Activated naive CD8-positive, alpha-beta T cell treated with anti-CD3 and anti-CD28 coated beads, Interleukin-2, amount 10 ng/mL, durations not matched to agents 7 days and 5 days (primary cell): ENCODE measurements at regions not wholly inside any gene's neighbourhood (a gene's known extent, or its start where the extent isn't known, plus 50 kb on each side); places are given as distances from the start of the nearest gene placed in this dataset.

Experiments used
- ATAC-seq: fragments of 150-1000 bp; cut with Tn5 transposase; one replicate; pipeline ENCODE4 v1.10.0; 2021; ENCODE audit warnings: low read depth, moderate library complexity
- POLR2A ChIA-PET: fragments of 350-600 bp; sonication (Branson Sonifier 250); formaldehyde crosslinking; loops from one replicate; lab custom pipeline; 2021; ENCODE audit warnings: antibody characterized with exemption; lab: Charles Lee
- DNase-seq: peaks from one replicate; pipeline ENCODE4 v3.0.0; 2021
- H3K27ac Mint-ChIP-seq: one replicate; pipeline ENCODE4 v1.8.0; 2022; ENCODE audit warnings: mild to moderate bottlenecking, mixed read lengths
- H3K27me3 Mint-ChIP-seq: one replicate; pipeline ENCODE4 v1.8.0; 2022; ENCODE audit warnings: mild to moderate bottlenecking, moderate library complexity, mixed read lengths
- H3K36me3 Mint-ChIP-seq: one replicate; pipeline ENCODE4 v1.8.0; 2021; ENCODE audit warnings: mild to moderate bottlenecking, mixed read lengths
- H3K4me1 Mint-ChIP-seq: one replicate; pipeline ENCODE4 v1.8.0; 2021; ENCODE audit warnings: mixed read lengths
- H3K4me3 Mint-ChIP-seq: one replicate; pipeline ENCODE4 v1.8.0; 2022; ENCODE audit warnings: mild to moderate bottlenecking, moderate library complexity, mixed read lengths
- H3K9me3 Mint-ChIP-seq: one replicate; pipeline ENCODE4 v1.8.0; 2021; ENCODE audit warnings: mixed read lengths

- POLR2A ChIA-PET = no interaction called here
- Mint-ChIP-seq H3K9me3 (peaks cover 4% of the 10 kb centered on the region), H3K27ac (no peak overlapping the region), H3K4me3 (no peak overlapping the region), H3K27me3 (no peaks in the 10 kb centered on the region), H3K36me3 (no peaks in the 10 kb centered on the region), H3K4me1 (no peaks in the 10 kb centered on the region)
- no peak for DNase-seq
- ATAC-seq = no peak
Observed at GRCh38 chr6:164836486-164836885, 472.9 kb downstream of the C6orf118 start.

- H3K9me3 Mint-ChIP-seq = peaks cover 4% of the 10 kb centered on the region
- ATAC-seq (no peak), DNase-seq (no peak)
- no peaks in the 10 kb centered on the region for H3K36me3 Mint-ChIP-seq
- H3K27me3 Mint-ChIP-seq = no peaks in the 10 kb centered on the region
- no peaks in the 10 kb centered on the region for H3K4me1 Mint-ChIP-seq
- H3K4me3 Mint-ChIP-seq = no peak overlapping the region
- POLR2A ChIA-PET = no interaction called here
- H3K27ac Mint-ChIP-seq = no peak overlapping the region
Observed at GRCh38 chr6:164832410-164832809, 477.0 kb downstream of the C6orf118 start.

- no peaks in the 10 kb centered on the region for H3K36me3 Mint-ChIP-seq
- H3K27me3 Mint-ChIP-seq = no peaks in the 10 kb centered on the region
- ATAC-seq (no peak), DNase-seq (no peak)
- H3K27ac Mint-ChIP-seq = no peak overlapping the region
- no peak overlapping the region for H3K4me3 Mint-ChIP-seq
- peaks cover 7% of the 10 kb centered on the region for H3K9me3 Mint-ChIP-seq
- POLR2A ChIA-PET = no interaction called here
- H3K4me1 Mint-ChIP-seq = no peaks in the 10 kb centered on the region
Observed at GRCh38 chr6:164827537-164827936, 481.9 kb downstream of the C6orf118 start.

- Mint-ChIP-seq H3K27me3 (no peaks in the 10 kb centered on the region), H3K9me3 (peaks cover 10% of the 10 kb centered on the region), H3K4me1 (no peaks in the 10 kb centered on the region), H3K36me3 (no peaks in the 10 kb centered on the region), H3K4me3 (no peak overlapping the region), H3K27ac (no peak overlapping the region)
- POLR2A ChIA-PET = no interaction called here
- DNase-seq = no peak
- ATAC-seq = no peak
Observed at GRCh38 chr6:164826831-164827468, 482.5 kb downstream of the C6orf118 start.

- no peak overlapping the region for H3K27ac Mint-ChIP-seq
- no peaks in the 10 kb centered on the region for H3K4me1 Mint-ChIP-seq
- no peaks in the 10 kb centered on the region for H3K27me3 Mint-ChIP-seq
- no peak overlapping the region for H3K4me3 Mint-ChIP-seq
- POLR2A ChIA-PET = no interaction called here
- H3K9me3 Mint-ChIP-seq = peaks cover 10% of the 10 kb centered on the region
- DNase-seq (no peak), ATAC-seq (no peak)
- H3K36me3 Mint-ChIP-seq = no peaks in the 10 kb centered on the region
Observed at GRCh38 chr6:164825386-164825785, 484.0 kb downstream of the C6orf118 start.

GRCh38 chr6:164817662-164818061 lies 491.7 kb downstream of the C6orf118 start:
- Mint-ChIP-seq H3K4me3 (no peak overlapping the region), H3K36me3 (no peaks in the 10 kb centered on the region), H3K9me3 (peaks cover 7% of the 10 kb centered on the region), H3K27ac (no peak overlapping the region), H3K27me3 (no peaks in the 10 kb centered on the region), H3K4me1 (no peaks in the 10 kb centered on the region)
- ATAC-seq = no peak
- DNase-seq = no peak
- POLR2A ChIA-PET = no interaction called here

- POLR2A ChIA-PET = no interaction called here
- H3K4me3 Mint-ChIP-seq = no peak overlapping the region
- ATAC-seq (no peak), DNase-seq (no peak)
- H3K27me3 Mint-ChIP-seq = no peaks in the 10 kb centered on the region
- H3K4me1 Mint-ChIP-seq = no peaks in the 10 kb centered on the region
- no peaks in the 10 kb centered on the region for H3K36me3 Mint-ChIP-seq
- no peak overlapping the region for H3K27ac Mint-ChIP-seq
- H3K9me3 Mint-ChIP-seq = peaks cover 14% of the 10 kb centered on the region
Observed at GRCh38 chr6:164812706-164813105, 496.7 kb downstream of the C6orf118 start.

- POLR2A ChIA-PET = no interaction called here
- Mint-ChIP-seq H3K27me3 (no peaks in the 10 kb centered on the region), H3K4me1 (no peaks in the 10 kb centered on the region), H3K36me3 (no peaks in the 10 kb centered on the region), H3K4me3 (no peak overlapping the region), H3K27ac (no peak overlapping the region), H3K9me3 (peaks cover 23% of the 10 kb centered on the region)
- DNase-seq (no peak), ATAC-seq (no peak)
Observed at GRCh38 chr6:164807125-164807524, 502.3 kb downstream of the C6orf118 start.

- no peak overlapping the region for H3K27ac Mint-ChIP-seq
- POLR2A ChIA-PET = no interaction called here
Observed at GRCh38 chr6:164795056-164795815, 514.2 kb downstream of the C6orf118 start.

GRCh38 chr6:164792666-164793065 lies 516.7 kb downstream of the C6orf118 start:
- POLR2A ChIA-PET = no interaction called here
- Mint-ChIP-seq H3K4me3 (no peak overlapping the region), H3K4me1 (no peaks in the 10 kb centered on the region), H3K9me3 (peaks cover 5% of the 10 kb centered on the region), H3K27ac (no peak overlapping the region), H3K27me3 (no peaks in the 10 kb centered on the region), H3K36me3 (no peaks in the 10 kb centered on the region)
- DNase-seq (no peak), ATAC-seq (no peak)

More at GRCh38 chr6:164795056-164795815, 514.2 kb downstream of the C6orf118 start:
- no peak for ATAC-seq
- no peaks in the 10 kb centered on the region for H3K36me3 Mint-ChIP-seq
- H3K4me1 Mint-ChIP-seq = no peaks in the 10 kb centered on the region
- H3K9me3 Mint-ChIP-seq = peaks cover 8% of the 10 kb centered on the region
- no peak for DNase-seq
- no peak overlapping the region for H3K4me3 Mint-ChIP-seq
- no peaks in the 10 kb centered on the region for H3K27me3 Mint-ChIP-seq

GRCh38 chr6:164791498-164791897 lies 517.9 kb downstream of the C6orf118 start:
- Mint-ChIP-seq H3K27ac (no peak overlapping the region), H3K4me3 (no peak overlapping the region), H3K9me3 (peaks cover 5% of the 10 kb centered on the region), H3K27me3 (no peaks in the 10 kb centered on the region), H3K4me1 (no peaks in the 10 kb centered on the region), H3K36me3 (no peaks in the 10 kb centered on the region)
- ATAC-seq (no peak), DNase-seq (no peak)
- POLR2A ChIA-PET = no interaction called here

GRCh38 chr6:164763788-164764187 lies 545.6 kb downstream of the C6orf118 start:
- Mint-ChIP-seq H3K27ac (no peak overlapping the region), H3K27me3 (no peaks in the 10 kb centered on the region), H3K4me3 (no peak overlapping the region), H3K9me3 (peaks cover 7% of the 10 kb centered on the region), H3K4me1 (no peaks in the 10 kb centered on the region), H3K36me3 (no peaks in the 10 kb centered on the region)
- POLR2A ChIA-PET = no interaction called here
- DNase-seq (no peak), ATAC-seq (no peak)

GRCh38 chr6:164757451-164757850 lies 552.0 kb downstream of the C6orf118 start:
- POLR2A ChIA-PET = no interaction called here
- Mint-ChIP-seq H3K4me3 (no peak overlapping the region), H3K36me3 (no peaks in the 10 kb centered on the region), H3K27me3 (no peaks in the 10 kb centered on the region), H3K9me3 (peaks cover 12% of the 10 kb centered on the region), H3K4me1 (no peaks in the 10 kb centered on the region), H3K27ac (no peak overlapping the region)
- DNase-seq = no peak
- no peak for ATAC-seq

GRCh38 chr6:164756723-164757122 lies 552.7 kb downstream of the C6orf118 start:
- no peak for DNase-seq
- ATAC-seq = no peak
- no peak overlapping the region for H3K4me3 Mint-ChIP-seq
- POLR2A ChIA-PET = no interaction called here
- no peak overlapping the region for H3K27ac Mint-ChIP-seq
- H3K9me3 Mint-ChIP-seq = peaks cover 10% of the 10 kb centered on the region
- no peaks in the 10 kb centered on the region for H3K4me1 Mint-ChIP-seq
- no peaks in the 10 kb centered on the region for H3K27me3 Mint-ChIP-seq
- no peaks in the 10 kb centered on the region for H3K36me3 Mint-ChIP-seq
